HepG2 (cell line): ENCODE measurements at regions not wholly inside any gene's neighbourhood (a gene's known extent, or its start where the extent isn't known, plus 50 kb on each side); places are given as distances from the start of the nearest gene placed in this dataset.

Experiments
- ESRRA ChIP-seq: sonication (generic); formaldehyde crosslinking; IDR thresholded peaks from 2 replicates; pipeline ENCODE4 v1.5.1; 2020; ENCODE audit warnings: mild to moderate bottlenecking, low read depth, missing genetic modification reagents
- JUNB ChIP-seq: sonication (generic); formaldehyde crosslinking; IDR thresholded peaks from 2 replicates; pipeline ENCODE4 v1.8.0; 2022; ENCODE audit warnings: missing genetic modification reagents, mild to moderate bottlenecking, borderline replicate concordance
- MIXL1 ChIP-seq: IDR thresholded peaks from 2 replicates; pipeline ENCODE4 v1.6.1; 2016
- MYC ChIP-seq: sonication (generic); formaldehyde crosslinking; IDR thresholded peaks from 2 replicates; pipeline ENCODE4 v1.9.0; 2021; ENCODE audit warnings: missing genetic modification reagents, borderline replicate concordance
- SALL2 ChIP-seq: sonication (generic); formaldehyde crosslinking; IDR thresholded peaks from 2 replicates; pipeline ENCODE4 v1.8.1; 2023; ENCODE audit warnings: mild to moderate bottlenecking, missing genetic modification reagents, inconsistent platforms
- SOX6 ChIP-seq, 2 experiments: fragments of 450-650 bp in 1 of 2; sonication (generic) in 1 of 2; formaldehyde crosslinking in 1 of 2; IDR thresholded peaks; 2 replicates each; pipeline versions ENCODE4 v1.4.0 to v1.6.1; 2017 to 2020; ENCODE audit warnings: antibody characterized with exemption in 1 of 2, mild to moderate bottlenecking in 1 of 2, missing genetic modification reagents in 1 of 2
- ZMAT3 ChIP-seq: sonication (generic); formaldehyde crosslinking; conservative IDR thresholded peaks from 2 replicates; pipeline ENCODE4 v1.7.0; 2021; ENCODE audit warnings: missing genetic modification reagents
- ZMYM2 ChIP-seq: sonication (generic); formaldehyde crosslinking; IDR thresholded peaks from 2 replicates; pipeline ENCODE4 v1.8.0; 2022; ENCODE audit warnings: mild to moderate bottlenecking, missing genetic modification reagents
- ZMYM4 ChIP-seq: sonication (generic); formaldehyde crosslinking; IDR thresholded peaks from 2 replicates; pipeline ENCODE4 v1.8.1; 2023; ENCODE audit warnings: mild to moderate bottlenecking, missing genetic modification reagents
- ZNF275 ChIP-seq: sonication (generic); formaldehyde crosslinking; IDR thresholded peaks from 2 replicates; pipeline ENCODE4 v1.8.0; 2022; ENCODE audit warnings: missing genetic modification reagents, mild to moderate bottlenecking, inconsistent platforms, borderline replicate concordance
- ZNF33B ChIP-seq: sonication (generic); formaldehyde crosslinking; IDR thresholded peaks from 2 replicates; pipeline ENCODE4 v1.5.1; 2020; ENCODE audit warnings: mild to moderate bottlenecking, missing genetic modification reagents
- ZNF431 ChIP-seq: sonication (generic); formaldehyde crosslinking; IDR thresholded peaks from 2 replicates; pipeline ENCODE4 v1.9.0; 2022; ENCODE audit warnings: missing genetic modification reagents, low read depth, mild to moderate bottlenecking, borderline replicate concordance
- ZNF547 ChIP-seq: sonication (generic); formaldehyde crosslinking; IDR thresholded peaks from 2 replicates; pipeline ENCODE4 v1.5.1; 2020; ENCODE audit warnings: mild to moderate bottlenecking, missing genetic modification reagents
- ZNF678 ChIP-seq: sonication (generic); formaldehyde crosslinking; IDR thresholded peaks from 2 replicates; pipeline ENCODE4 v1.4.0; 2020; ENCODE audit warnings: mild to moderate bottlenecking, missing genetic modification reagents
- ZNF75D ChIP-seq: sonication (generic); formaldehyde crosslinking; IDR thresholded peaks from 2 replicates; pipeline ENCODE4 v1.8.1; 2023; ENCODE audit warnings: missing genetic modification reagents, mild to moderate bottlenecking, borderline replicate concordance
- TF ChIP-seq, protein P1 (sequence below): sonication (generic); formaldehyde crosslinking; IDR thresholded peaks from 2 replicates; pipeline ENCODE4 v1.4.0; 2020; ENCODE audit warnings: missing genetic modification reagents
- TF ChIP-seq, protein P2 (sequence below): sonication (generic); formaldehyde crosslinking; IDR thresholded peaks from 2 replicates; pipeline ENCODE4 v1.9.0; 2021; ENCODE audit warnings: missing genetic modification reagents, mild to moderate bottlenecking, borderline replicate concordance
- TF ChIP-seq, protein P3 (sequence below): sonication (generic); formaldehyde crosslinking; IDR thresholded peaks from 2 replicates; pipeline ENCODE4 v1.5.1; 2020; ENCODE audit warnings: mild to moderate bottlenecking, missing genetic modification reagents, moderate library complexity

GRCh38 chr16:31713071-31713944 is 160.3 kb upstream of the ZNF267 start (continued):
- TF ChIP-seq, protein P1, sequence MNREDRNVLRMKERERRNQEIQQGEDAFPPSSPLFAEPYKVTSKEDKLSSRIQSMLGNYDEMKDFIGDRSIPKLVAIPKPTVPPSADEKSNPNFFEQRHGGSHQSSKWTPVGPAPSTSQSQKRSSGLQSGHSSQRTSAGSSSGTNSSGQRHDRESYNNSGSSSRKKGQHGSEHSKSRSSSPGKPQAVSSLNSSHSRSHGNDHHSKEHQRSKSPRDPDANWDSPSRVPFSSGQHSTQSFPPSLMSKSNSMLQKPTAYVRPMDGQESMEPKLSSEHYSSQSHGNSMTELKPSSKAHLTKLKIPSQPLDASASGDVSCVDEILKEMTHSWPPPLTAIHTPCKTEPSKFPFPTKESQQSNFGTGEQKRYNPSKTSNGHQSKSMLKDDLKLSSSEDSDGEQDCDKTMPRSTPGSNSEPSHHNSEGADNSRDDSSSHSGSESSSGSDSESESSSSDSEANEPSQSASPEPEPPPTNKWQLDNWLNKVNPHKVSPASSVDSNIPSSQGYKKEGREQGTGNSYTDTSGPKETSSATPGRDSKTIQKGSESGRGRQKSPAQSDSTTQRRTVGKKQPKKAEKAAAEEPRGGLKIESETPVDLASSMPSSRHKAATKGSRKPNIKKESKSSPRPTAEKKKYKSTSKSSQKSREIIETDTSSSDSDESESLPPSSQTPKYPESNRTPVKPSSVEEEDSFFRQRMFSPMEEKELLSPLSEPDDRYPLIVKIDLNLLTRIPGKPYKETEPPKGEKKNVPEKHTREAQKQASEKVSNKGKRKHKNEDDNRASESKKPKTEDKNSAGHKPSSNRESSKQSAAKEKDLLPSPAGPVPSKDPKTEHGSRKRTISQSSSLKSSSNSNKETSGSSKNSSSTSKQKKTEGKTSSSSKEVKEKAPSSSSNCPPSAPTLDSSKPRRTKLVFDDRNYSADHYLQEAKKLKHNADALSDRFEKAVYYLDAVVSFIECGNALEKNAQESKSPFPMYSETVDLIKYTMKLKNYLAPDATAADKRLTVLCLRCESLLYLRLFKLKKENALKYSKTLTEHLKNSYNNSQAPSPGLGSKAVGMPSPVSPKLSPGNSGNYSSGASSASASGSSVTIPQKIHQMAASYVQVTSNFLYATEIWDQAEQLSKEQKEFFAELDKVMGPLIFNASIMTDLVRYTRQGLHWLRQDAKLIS (CRISPR knock-in tag), result peak; percentile 81
- TF ChIP-seq ZMYM2 (CRISPR knock-in tag) (no peak), ZNF547 (peak; percentile 76), ZNF275 (CRISPR knock-in tag) (peak; percentile 98; the same call in 1 of the 2 replicates), ZMYM4 (peak; percentile 93), ZNF33B (CRISPR knock-in tag) (no peak), MYC (peak; percentile 69; the same call in 1 of the 2 replicates), ESRRA (CRISPR knock-in tag) (peak; percentile 76; the same call in 1 of the 2 replicates), JUNB (CRISPR knock-in tag) (no peak), ZMAT3 (CRISPR knock-in tag) (peak; percentile 87), ZNF431 (CRISPR knock-in tag) (peak; percentile 86; the same call in 1 of the 2 replicates), SALL2 (CRISPR knock-in tag) (peak; percentile 98), ZNF678 (peak; percentile 36; the same call in 1 of the 2 replicates), SOX6 (IDR thresholded peaks at IDR 0.05) (no peak), SOX6 (CRISPR knock-in tag; IDR thresholded peaks at IDR 0.05) (peak; percentile 77), MIXL1 (CRISPR knock-in tag) (peak; percentile 53; the same call in 1 of the 2 replicates), ZNF75D (CRISPR knock-in tag) (peak; percentile 27; the same call in 1 of the 2 replicates)
- TF ChIP-seq, protein P2, sequence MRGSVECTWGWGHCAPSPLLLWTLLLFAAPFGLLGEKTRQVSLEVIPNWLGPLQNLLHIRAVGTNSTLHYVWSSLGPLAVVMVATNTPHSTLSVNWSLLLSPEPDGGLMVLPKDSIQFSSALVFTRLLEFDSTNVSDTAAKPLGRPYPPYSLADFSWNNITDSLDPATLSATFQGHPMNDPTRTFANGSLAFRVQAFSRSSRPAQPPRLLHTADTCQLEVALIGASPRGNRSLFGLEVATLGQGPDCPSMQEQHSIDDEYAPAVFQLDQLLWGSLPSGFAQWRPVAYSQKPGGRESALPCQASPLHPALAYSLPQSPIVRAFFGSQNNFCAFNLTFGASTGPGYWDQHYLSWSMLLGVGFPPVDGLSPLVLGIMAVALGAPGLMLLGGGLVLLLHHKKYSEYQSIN (CRISPR knock-in tag), result no peak
- TF ChIP-seq, protein P3, sequence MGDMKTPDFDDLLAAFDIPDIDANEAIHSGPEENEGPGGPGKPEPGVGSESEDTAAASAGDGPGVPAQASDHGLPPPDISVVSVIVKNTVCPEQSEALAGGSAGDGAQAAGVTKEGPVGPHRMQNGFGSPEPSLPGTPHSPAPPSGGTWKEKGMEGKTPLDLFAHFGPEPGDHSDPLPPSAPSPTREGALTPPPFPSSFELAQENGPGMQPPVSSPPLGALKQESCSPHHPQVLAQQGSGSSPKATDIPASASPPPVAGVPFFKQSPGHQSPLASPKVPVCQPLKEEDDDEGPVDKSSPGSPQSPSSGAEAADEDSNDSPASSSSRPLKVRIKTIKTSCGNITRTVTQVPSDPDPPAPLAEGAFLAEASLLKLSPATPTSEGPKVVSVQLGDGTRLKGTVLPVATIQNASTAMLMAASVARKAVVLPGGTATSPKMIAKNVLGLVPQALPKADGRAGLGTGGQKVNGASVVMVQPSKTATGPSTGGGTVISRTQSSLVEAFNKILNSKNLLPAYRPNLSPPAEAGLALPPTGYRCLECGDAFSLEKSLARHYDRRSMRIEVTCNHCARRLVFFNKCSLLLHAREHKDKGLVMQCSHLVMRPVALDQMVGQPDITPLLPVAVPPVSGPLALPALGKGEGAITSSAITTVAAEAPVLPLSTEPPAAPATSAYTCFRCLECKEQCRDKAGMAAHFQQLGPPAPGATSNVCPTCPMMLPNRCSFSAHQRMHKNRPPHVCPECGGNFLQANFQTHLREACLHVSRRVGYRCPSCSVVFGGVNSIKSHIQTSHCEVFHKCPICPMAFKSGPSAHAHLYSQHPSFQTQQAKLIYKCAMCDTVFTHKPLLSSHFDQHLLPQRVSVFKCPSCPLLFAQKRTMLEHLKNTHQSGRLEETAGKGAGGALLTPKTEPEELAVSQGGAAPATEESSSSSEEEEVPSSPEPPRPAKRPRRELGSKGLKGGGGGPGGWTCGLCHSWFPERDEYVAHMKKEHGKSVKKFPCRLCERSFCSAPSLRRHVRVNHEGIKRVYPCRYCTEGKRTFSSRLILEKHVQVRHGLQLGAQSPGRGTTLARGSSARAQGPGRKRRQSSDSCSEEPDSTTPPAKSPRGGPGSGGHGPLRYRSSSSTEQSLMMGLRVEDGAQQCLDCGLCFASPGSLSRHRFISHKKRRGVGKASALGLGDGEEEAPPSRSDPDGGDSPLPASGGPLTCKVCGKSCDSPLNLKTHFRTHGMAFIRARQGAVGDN (CRISPR knock-in tag), result peak; percentile 94
